HCT116 (cell line): ENCODE measurements at regions not wholly inside any gene's neighbourhood (a gene's known extent, or its start where the extent isn't known, plus 50 kb on each side); places are given as distances from the start of the nearest gene placed in this dataset.

Source experiments
- CTCF ChIP-seq, 3 experiments: fragments of 200-600 bp in 1 of 3; sonication (generic) in 1 of 3; IDR thresholded peaks in 2 of 3; conservative IDR thresholded peaks in 1 of 3; 2 replicates each; pipeline ENCODE4 v1.5.1; 2012 to 2017; ENCODE audit warnings: low read depth in 2 of 3, low read length in 2 of 3, antibody characterized with exemption in 1 of 3, borderline replicate concordance in 1 of 3, control low read depth in 1 of 3, mild to moderate bottlenecking in 1 of 3, mixed read lengths in 1 of 3, mixed run types in 1 of 3, moderate library complexity in 1 of 3; ENCODE audit not compliant: insufficient read depth in 1 of 3
- EZH2 ChIP-seq: fragments of 200-600 bp; sonication (generic); IDR thresholded peaks from 2 replicates; pipeline ENCODE4 v1.6.1; 2017; ENCODE audit warnings: antibody characterized with exemption, mixed run types
- EZH2phosphoT487 ChIP-seq: fragments of 200-600 bp; IDR thresholded peaks from 2 replicates; pipeline ENCODE4 v1.6.1; 2018; ENCODE audit warnings: antibody characterized with exemption, borderline replicate concordance
- MAX ChIP-seq: IDR thresholded peaks from 2 replicates; pipeline ENCODE4 v1.6.1; 2012
- POLR2A ChIP-seq: IDR thresholded peaks from 2 replicates; pipeline ENCODE4 v1.7.0; 2011; ENCODE audit warnings: borderline replicate concordance; ENCODE audit not compliant: insufficient read depth, insufficient read length; ENCODE audit errors: extremely low read depth
- REST ChIP-seq: IDR thresholded peaks from 2 replicates; pipeline ENCODE4 v1.6.1; 2012; ENCODE audit warnings: low read depth
- YY1 ChIP-seq: IDR thresholded peaks from 2 replicates; pipeline ENCODE4 v1.6.1; 2011; ENCODE audit warnings: low read length, low read depth, moderate library complexity, mild to moderate bottlenecking; ENCODE audit not compliant: insufficient replicate concordance; ENCODE audit errors: extremely low read depth
- ZFX ChIP-seq: fragments of 450-650 bp; IDR thresholded peaks from 2 replicates; pipeline ENCODE4 v1.6.1; 2017
- ZNF274 ChIP-seq: fragments of 200-500 bp; sonication (Bioruptor generic); IDR thresholded peaks from 2 replicates; pipeline ENCODE4 v1.6.1; 2014; ENCODE audit warnings: mild to moderate bottlenecking, low read depth, low read length, inconsistent platforms

GRCh38 chr9:93898502-93899426 is 56.4 kb downstream of the BARX1 start:
- TF ChIP-seq CTCF (IDR thresholded peaks at IDR 0.05 in 2 of 3, conservative IDR thresholded peaks at IDR 0.05 in 1 of 3; ENCODE audit: borderline replicate concordance in 1 of 3, insufficient read depth in 1 of 3, low read depth in 2 of 3, low read length in 2 of 3) (no peak), REST (no peak), EZH2 (no peak), POLR2A (no peak), EZH2phosphoT487 (no peak), MAX (no peak), ZNF274 (no peak), ZFX (no peak), YY1 (no peak)
